ENCODE measurements at regions not wholly inside any gene's neighbourhood (a gene's known extent, or its start where the extent isn't known, plus 50 kb on each side); places are given as distances from the start of the nearest gene placed in this dataset.

DNA sequence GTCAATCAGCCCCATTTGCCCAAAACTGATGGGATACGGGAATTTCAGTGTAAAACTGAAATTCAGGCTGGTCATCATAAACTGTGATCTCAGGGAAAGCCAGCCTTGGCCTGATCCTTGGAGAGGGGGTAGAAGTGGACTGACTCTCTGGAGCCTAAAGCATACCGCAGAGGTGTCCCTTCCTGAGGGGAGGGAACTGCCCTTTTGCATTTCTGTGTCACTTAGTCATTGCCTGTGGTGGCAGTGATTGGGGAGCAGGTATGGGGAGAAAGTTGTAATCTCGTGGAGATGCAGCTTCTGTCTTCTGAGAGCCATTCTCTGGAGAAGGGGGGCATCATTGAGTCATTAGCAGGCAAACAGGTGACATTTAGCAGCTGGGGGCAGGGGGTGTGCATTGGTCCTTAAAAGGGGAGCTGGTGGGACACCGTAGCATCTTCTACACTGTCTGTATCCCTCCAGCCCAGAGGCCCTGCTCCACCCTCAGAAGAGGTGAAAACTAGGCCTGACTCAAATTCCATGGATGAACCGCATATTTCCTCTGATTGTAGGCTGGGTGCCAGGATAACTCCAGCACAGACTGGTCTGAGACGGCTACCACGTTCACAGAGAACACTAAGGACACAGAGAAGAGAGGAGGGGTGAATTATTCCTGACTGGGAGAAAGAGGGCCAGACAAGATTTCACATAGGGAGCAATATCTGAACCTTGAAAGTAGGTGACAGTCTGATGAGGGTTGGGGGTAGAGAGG is 143.3 kb downstream of the SEC61B start:
- POLR2A ChIA-PET, result no interaction called here

DNA sequence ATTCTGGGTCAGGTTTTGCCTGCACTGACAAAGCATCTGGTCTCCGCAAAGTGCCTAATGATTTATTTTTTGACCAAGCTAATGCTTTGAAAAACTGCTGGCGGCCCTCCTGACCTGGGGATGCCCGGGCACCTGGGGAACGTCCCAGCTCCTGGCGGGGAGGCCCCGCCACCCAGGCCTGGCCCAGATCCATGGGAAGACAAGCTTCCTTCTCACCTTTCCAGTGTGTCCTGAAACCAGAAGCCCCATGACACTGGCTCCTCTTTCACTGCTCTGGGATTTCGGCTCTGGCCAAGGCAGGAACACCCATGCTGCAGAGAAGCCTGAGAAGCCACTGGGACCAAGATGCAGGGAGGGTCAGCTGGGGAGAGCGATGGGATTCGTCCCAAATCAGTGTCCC is 144.1 kb downstream of the SEC61B start:
- DNase-seq (no peak), ATAC-seq (ENCODE audit: poor library complexity) (no peak)
- H3K4me1 ChIP-seq (ENCODE audit: insufficient read depth, low read length), result peaks cover 4% of the 10 kb centered on the region
- no peaks in the 10 kb centered on the region for H3K9me3 Mint-ChIP-seq
- no peak overlapping the region for H3K27ac Mint-ChIP-seq
- H3K36me3 Mint-ChIP-seq (ENCODE audit: low read depth), result no peaks in the 10 kb centered on the region
- POLR2A ChIA-PET, result no interaction called here
- no peak overlapping the region for H3K4me3 ChIP-seq (ENCODE audit: low read length)
- peaks cover 8% of the 10 kb centered on the region for H3K4me1 Mint-ChIP-seq (ENCODE audit: low read depth)
- H3K27me3 Mint-ChIP-seq, result peaks cover 52% of the 10 kb centered on the region
- H3K27ac ChIP-seq (ENCODE audit: low read depth in 1 of 2, low read length in 2 of 2), result no peak overlapping the region
- no peaks in the 10 kb centered on the region for H3K9me3 ChIP-seq (ENCODE audit: control insufficient read depth in 1 of 2, insufficient read depth in 1 of 2, low read length in 2 of 2)
- H3K27me3 ChIP-seq (ENCODE audit: control insufficient read depth in 1 of 2, insufficient read depth in 2 of 2, low read length in 2 of 2), result peaks cover 9 to 10% of the 10 kb centered on the region in 2 experiments
- H3K36me3 ChIP-seq (ENCODE audit: insufficient read depth, low read length), result no peaks in the 10 kb centered on the region
- TF ChIP-seq, protein P1, sequence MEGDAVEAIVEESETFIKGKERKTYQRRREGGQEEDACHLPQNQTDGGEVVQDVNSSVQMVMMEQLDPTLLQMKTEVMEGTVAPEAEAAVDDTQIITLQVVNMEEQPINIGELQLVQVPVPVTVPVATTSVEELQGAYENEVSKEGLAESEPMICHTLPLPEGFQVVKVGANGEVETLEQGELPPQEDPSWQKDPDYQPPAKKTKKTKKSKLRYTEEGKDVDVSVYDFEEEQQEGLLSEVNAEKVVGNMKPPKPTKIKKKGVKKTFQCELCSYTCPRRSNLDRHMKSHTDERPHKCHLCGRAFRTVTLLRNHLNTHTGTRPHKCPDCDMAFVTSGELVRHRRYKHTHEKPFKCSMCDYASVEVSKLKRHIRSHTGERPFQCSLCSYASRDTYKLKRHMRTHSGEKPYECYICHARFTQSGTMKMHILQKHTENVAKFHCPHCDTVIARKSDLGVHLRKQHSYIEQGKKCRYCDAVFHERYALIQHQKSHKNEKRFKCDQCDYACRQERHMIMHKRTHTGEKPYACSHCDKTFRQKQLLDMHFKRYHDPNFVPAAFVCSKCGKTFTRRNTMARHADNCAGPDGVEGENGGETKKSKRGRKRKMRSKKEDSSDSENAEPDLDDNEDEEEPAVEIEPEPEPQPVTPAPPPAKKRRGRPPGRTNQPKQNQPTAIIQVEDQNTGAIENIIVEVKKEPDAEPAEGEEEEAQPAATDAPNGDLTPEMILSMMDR (IDR thresholded peaks at IDR 0.05), result no peak
- CTCF ChIA-PET, result no interaction called here
- no peak overlapping the region for H3K4me3 Mint-ChIP-seq
- intact Hi-C loops (cut with DNase I, micrococcal nuclease), result no loop called here

More for the DNA sequence above, 143.3 kb downstream of the SEC61B start:
- no peak for ATAC-seq (ENCODE audit: poor library complexity)
- CTCF ChIA-PET, result no interaction called here
- intact Hi-C loops (cut with DNase I, micrococcal nuclease), result no loop called here
- Histone ChIP-seq H3K4me3 (ENCODE audit: low read length) (no peak overlapping the region), H3K4me1 (ENCODE audit: insufficient read depth, low read length) (peaks cover 4% of the 10 kb centered on the region), H3K9me3 (ENCODE audit: control insufficient read depth in 1 of 2, insufficient read depth in 1 of 2, low read length in 2 of 2) (no peaks in the 10 kb centered on the region), H3K27me3 (ENCODE audit: control insufficient read depth in 1 of 2, insufficient read depth in 2 of 2, low read length in 2 of 2) (peaks cover 9 to 10% of the 10 kb centered on the region in 2 experiments), H3K27ac (ENCODE audit: low read depth in 1 of 2, low read length in 2 of 2) (no peak overlapping the region), H3K36me3 (ENCODE audit: insufficient read depth, low read length) (no peaks in the 10 kb centered on the region)
- H3K4me1 Mint-ChIP-seq (ENCODE audit: low read depth), result peaks cover 8% of the 10 kb centered on the region
- H3K9me3 Mint-ChIP-seq, result no peaks in the 10 kb centered on the region
- peaks cover 52% of the 10 kb centered on the region for H3K27me3 Mint-ChIP-seq
- TF ChIP-seq, protein P1 (IDR thresholded peaks at IDR 0.05), result no peak
- DNase-seq, result no peak
- no peaks in the 10 kb centered on the region for H3K36me3 Mint-ChIP-seq (ENCODE audit: low read depth)
- H3K27ac Mint-ChIP-seq, result no peak overlapping the region
- H3K4me3 Mint-ChIP-seq, result no peak overlapping the region

GRCh38 chr9:99366621-99367020 is 144.5 kb downstream of the SEC61B start:
- peaks cover 52% of the 10 kb centered on the region for H3K27me3 Mint-ChIP-seq
- Histone ChIP-seq H3K27me3 (ENCODE audit: control insufficient read depth in 1 of 2, insufficient read depth in 2 of 2, low read length in 2 of 2) (peaks cover 9 to 10% of the 10 kb centered on the region in 2 experiments), H3K9me3 (ENCODE audit: control insufficient read depth in 1 of 2, insufficient read depth in 1 of 2, low read length in 2 of 2) (no peaks in the 10 kb centered on the region), H3K27ac (ENCODE audit: low read depth in 1 of 2, low read length in 2 of 2) (no peak overlapping the region), H3K4me3 (ENCODE audit: low read length) (no peak overlapping the region), H3K4me1 (ENCODE audit: insufficient read depth, low read length) (peaks cover 4% of the 10 kb centered on the region), H3K36me3 (ENCODE audit: insufficient read depth, low read length) (no peaks in the 10 kb centered on the region)
- DNase-seq (no peak), ATAC-seq (ENCODE audit: poor library complexity) (no peak)
- intact Hi-C loops (cut with DNase I, micrococcal nuclease), result no loop called here
- no peak overlapping the region for H3K4me3 Mint-ChIP-seq
- H3K9me3 Mint-ChIP-seq, result no peaks in the 10 kb centered on the region
- ChIA-PET CTCF (no interaction called here), POLR2A (no interaction called here)
- H3K4me1 Mint-ChIP-seq (ENCODE audit: low read depth), result peaks cover 8% of the 10 kb centered on the region
- no peaks in the 10 kb centered on the region for H3K36me3 Mint-ChIP-seq (ENCODE audit: low read depth)
- TF ChIP-seq, protein P1 (IDR thresholded peaks at IDR 0.05), result no peak
- no peak overlapping the region for H3K27ac Mint-ChIP-seq

All from CD4-positive, alpha-beta T cell (primary cell).